HG02610 (cell line): ENCODE measurements at regions not wholly inside any gene's neighbourhood (a gene's known extent, or its start where the extent isn't known, plus 50 kb on each side); places are given as distances from the start of the nearest gene placed in this dataset.
A peak's percentile ranks its signal among the peaks of the same experiment; 100 is the strongest.

Source experiments
- ATAC-seq: cut with Tn5 transposase; IDR thresholded peaks from one replicate; pipeline ENCODE4 v1.9.1; 2021; ENCODE audit warnings: mild to moderate bottlenecking, moderate library complexity; ENCODE audit not compliant: unreplicated experiment

DNA sequence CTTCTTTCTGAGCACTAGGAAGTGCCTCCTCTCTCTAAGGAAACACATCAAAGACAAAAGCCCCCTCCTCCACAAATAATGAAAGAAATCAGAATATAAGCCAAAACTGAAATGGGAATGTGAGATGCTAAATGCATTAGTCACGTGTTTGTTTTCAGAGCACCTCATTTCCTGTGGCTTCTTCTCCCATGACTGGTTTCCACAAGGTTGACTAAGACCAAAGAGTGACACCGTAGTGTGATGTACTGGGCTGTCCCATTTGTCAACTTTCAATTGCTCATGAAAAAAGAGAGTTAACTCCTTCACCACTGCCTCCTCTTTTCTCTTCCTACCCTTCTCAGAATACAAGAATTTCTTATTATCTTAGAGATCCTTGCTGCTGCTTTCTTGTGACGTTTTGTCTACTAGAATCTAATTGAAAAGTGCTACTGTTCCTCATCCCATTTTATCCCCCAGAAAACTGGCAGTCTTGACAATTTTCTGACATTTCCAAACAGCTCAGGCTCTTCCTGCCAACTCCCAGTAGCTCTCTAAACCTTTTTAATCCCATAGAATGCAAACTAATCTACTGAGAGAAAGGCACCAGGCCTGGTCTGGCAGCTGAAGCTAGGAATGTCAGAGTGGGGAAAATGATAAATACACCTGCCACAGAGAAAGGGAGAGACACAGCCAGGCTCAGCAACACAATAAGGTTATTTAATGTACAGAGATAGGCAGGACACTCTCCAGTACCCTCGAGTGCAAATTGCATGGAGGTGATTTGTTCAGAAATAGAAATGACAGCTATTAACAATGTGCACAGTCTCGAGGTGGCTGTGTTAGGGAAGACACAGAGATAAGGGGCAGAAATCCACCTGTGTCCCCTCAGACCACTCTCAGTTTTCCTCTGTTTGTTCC lies 671.7 kb upstream of the NRSN1 start:
- peak; percentile 78 for ATAC-seq

GRCh38 chr6:23455754-23456153 lies 670.3 kb upstream of the NRSN1 start:
- no peak for ATAC-seq

DNA sequence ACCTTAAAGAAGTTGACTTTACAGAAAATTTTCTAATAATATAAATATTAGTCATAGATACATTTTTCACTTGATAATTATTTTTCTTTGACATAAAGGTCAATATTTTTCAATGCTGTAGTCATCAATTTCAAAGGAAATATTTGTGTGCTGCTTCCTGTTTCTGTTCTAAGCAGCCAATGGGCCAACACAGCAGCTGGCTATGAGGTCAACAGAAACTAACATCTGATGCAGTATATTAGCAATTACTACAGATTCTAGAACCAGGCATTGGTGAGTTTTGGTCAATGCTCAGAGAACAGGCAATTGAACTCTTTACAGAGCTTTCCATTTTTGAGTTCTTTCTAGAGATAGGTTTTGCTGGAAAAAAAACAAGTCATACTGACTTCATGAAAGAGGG lies 669.6 kb upstream of the NRSN1 start:
- no peak for ATAC-seq

DNA sequence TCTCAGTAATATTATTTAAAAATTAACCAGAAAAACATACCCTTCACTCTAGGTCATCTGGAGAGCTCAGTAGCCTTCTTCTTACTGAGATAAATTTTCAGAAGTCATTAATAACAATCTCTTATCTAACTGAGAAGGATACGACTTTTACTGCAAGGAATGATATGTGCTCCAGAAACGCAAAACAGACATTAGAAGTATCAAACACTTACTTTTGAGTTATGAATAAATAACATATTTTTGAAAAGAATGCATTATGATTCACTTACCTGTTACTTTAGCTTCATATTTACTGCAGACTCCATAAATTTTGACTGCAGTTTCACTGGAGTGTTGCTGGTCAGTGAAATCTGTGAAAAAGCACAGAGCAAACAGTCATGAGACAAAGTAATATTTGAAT lies 668.7 kb upstream of the NRSN1 start:
- ATAC-seq: no peak

DNA sequence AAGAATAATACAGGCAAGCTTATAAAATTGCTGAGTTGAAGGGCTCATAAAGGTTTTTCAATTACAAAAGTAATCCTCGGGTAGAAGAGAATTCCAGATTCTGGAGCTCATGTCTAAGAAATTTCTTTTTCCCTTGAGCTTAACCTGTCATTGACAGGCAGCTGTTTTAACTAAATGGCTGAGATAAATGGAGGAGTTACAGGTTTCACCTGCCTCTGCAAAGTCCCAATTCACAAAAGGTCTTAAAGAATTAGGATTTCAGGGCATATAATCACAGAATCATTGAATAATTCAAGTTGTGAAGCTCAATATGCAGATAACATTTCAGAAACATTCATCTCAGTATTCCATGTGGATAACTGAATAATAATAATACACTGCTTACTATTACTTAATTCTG lies 660.1 kb upstream of the NRSN1 start:
- ATAC-seq: no peak

GRCh38 chr6:23477586-23477985 lies 648.4 kb upstream of the NRSN1 start:
- ATAC-seq: no peak

DNA sequence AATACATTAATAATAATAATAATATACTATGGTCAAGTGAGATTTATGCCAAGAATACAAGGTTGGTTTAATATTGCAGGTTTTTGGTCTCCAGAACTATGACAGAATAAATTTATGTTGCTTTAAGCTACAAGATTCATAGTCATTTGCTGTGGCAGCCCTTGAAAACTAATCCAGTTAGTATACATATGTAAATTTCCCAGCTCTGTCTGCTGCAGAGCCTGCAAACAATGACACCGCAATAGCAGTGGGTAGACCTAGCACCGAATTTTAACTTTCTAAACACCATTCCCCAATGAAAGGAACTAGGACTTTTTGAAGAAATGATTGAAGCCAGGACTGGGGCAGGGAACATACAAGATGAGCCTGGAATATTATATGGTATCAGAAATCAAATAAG lies 647.7 kb upstream of the NRSN1 start:
- no peak for ATAC-seq

- ATAC-seq: no peak
Measured at GRCh38 chr6:23483896-23484295, 642.1 kb upstream of the NRSN1 start.

DNA sequence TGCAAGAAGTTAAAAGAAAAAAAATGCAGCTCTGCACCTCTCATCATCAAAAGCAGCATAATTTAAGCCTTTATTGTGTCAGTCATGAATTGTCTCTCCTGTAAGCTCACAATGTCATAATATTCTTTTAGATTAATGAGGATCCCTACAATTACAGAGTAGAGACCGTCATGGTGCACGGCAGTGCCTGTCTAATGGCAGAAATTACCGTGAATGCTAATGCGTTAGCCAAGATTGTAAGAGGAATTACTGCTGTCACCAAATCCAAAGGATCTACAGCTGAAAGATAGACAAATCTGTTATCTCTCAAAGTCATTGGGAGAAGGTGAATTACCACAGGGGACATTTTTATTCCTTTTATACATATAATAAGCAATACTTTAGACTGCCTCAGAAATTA lies 631.6 kb upstream of the NRSN1 start:
- no peak for ATAC-seq

DNA sequence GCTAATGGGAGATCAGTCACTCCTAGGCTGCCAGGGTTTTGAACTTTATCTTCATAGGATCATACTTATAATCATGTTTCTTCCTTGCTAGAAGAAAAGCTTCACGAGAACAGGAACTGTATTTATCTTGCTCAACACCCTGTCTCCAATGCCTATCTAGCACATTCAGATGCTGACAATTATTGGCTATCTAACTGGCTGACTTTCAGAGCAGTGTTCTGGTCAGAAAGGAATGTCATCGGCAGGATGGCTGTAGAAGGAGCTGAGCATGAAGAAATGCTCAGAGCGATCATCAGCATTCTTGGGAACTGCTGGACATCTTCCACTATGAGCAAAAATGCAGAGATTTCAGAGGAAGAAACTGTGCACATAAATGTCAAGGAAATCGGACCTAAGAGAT lies 628.0 kb upstream of the NRSN1 start:
- no peak for ATAC-seq

- ATAC-seq: no peak
Measured at GRCh38 chr6:23499549-23499948, 626.5 kb upstream of the NRSN1 start.

- peak; percentile 51 for ATAC-seq
Measured at GRCh38 chr6:23503173-23503572, 622.8 kb upstream of the NRSN1 start.

GRCh38 chr6:23505026-23505425 lies 621.0 kb upstream of the NRSN1 start:
- ATAC-seq: no peak

- ATAC-seq: no peak
Measured at GRCh38 chr6:23510778-23511510, 615.1 kb upstream of the NRSN1 start.

DNA sequence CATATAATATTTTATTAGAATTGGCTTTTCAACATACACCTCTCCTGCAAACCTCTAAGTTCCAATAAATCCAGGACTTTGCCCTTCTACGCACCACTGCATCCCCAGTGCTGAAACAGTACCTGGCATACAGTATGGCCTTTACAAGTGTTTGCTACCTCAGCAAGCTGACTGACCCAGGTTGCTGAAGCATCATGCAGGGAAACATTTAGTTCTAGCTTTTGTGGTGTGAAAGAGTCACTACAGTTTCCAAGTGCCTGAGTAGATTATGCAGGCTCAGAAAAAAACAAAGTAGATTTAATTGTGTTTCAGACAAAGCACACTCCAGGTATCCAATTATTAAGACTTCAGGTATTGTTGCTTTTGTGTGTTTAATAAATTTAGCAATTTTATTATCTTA lies 614.2 kb upstream of the NRSN1 start:
- ATAC-seq: no peak

DNA sequence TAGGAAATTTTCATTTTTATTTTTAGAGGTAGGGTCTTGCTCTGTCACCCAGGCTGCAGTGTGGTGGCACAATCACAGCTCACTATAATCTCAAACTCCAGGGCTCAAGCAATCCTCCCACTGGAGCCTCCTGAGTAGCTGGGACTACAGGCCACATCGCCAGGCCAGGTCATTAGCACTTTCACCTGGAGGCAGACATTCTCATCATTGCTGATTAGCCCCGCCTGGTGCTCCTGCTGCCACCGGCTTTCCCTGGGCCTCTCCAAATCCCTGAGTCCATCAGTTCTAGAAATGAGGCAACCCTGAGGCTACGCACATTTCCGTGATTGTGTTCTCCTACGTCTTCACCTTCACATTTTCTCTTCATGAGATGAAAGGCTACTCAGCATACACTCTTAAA lies 607.7 kb upstream of the NRSN1 start:
- no peak for ATAC-seq

DNA sequence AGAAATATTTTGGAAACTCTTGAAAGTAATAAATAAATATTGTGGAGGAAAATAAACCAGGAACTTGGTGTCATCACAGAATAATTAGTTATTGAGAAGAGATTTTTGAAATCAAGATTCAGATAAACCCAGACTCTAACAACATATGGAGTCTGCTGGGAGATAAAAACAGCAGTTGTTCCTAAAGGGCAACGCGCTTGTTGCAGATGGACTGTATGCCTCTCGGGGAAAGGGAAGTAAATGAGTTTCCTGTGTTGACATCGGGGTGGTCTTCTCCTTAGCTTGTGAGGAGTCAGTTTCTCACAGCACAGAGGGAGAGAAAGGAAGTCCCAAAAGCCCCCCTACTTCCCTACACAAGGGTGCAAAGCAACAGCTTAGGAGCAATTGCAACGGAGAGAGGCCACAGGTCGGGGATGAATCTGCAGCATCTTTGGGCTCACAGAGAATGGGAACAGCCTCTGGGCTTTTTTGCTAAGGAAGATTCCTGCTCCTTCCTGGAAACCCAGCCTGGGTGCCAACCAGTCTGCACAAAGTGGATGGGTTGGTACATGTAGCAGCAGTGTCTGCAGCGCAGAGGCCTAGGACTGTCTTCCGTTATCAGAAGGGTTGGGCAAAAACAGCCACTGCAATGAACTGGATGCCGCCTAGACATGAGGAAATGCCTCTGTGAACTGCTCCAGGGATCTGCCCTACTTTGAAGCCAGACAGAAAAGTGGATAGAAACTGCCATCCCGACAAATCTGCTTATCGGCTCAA lies 603.0 kb upstream of the NRSN1 start:
- no peak for ATAC-seq

GRCh38 chr6:23523771-23524170 lies 602.2 kb upstream of the NRSN1 start:
- no peak for ATAC-seq

DNA sequence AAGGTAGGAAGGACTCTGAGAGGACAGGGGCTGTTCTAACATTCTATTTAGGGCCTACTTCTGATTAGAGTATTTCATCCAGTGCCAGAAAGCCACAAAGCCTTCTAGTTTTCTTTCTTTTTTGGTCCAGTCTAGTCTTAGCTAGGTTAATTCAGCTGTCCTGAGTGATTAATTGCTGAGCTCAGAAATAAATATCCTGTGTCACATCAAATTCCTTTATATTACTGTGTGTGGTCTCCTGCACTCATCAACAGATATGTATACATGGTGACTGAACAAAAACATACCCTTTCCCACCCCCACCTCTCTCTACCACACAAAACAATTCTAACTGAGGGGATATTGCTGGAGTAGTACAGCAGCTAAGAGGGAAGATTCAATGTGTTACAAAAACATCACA lies 601.5 kb upstream of the NRSN1 start:
- ATAC-seq: no peak

DNA sequence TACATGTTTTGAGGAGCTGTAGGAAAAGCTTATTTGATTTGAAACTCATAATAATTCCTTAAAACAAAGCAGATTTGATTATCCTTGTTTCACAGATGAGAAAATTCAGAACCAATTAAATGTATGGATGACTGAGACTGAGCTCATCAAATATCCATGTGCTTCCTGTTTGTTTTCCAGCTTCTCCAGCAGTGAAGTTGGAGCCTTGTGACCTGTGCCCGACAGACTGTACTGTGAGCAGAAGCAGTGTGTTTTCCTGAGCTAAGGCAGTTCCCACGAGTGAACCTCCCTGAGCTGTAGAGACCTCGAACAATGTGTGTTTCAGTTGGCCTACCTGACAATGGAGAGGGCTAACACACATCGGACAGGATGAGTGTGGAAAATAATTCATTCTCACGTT lies 599.5 kb upstream of the NRSN1 start:
- ATAC-seq: no peak

DNA sequence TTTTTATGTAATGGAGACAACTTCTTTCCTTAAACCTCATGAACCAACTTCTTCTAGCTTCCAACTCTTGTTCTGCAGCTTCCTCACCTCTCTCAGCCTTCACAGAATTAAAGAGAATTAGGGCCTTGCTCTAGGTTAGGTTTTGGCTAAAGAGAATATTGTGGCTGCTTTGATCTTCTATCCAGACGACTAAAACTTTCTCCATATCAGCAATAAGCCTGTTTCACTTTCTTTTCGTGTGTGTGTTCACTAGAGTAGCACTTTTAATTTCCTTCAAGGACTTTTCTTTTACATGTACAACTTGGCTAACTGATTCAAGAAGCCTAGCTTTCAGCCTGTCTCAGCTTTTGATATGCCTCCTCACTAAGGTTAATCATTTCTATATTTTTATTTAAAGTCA lies 596.1 kb upstream of the NRSN1 start:
- ATAC-seq: peak; percentile 51

- no peak for ATAC-seq
Measured at GRCh38 chr6:23531666-23532065, 594.3 kb upstream of the NRSN1 start.
